Limb (tissue), 2 donors: ENCODE measurements at regions not wholly inside any gene's neighbourhood (a gene's known extent, or its start where the extent isn't known, plus 50 kb on each side); places are given as distances from the start of the nearest gene placed in this dataset.

ENCODE experiments used
- DNase-seq, 2 donors: peaks; one replicate each; pipeline ENCODE4 v3.0.0-alpha.2; 2016; ENCODE audit errors: extremely low spot score in 2 of 2

- no peak for DNase-seq
Observed at GRCh38 chr5:68407311-68408239, 192.0 kb downstream of the PIK3R1 start.

- no peak for DNase-seq
Observed at GRCh38 chr5:68408345-68408871, 192.9 kb downstream of the PIK3R1 start.

- DNase-seq = no peak
Observed at GRCh38 chr5:68409259-68409658, 193.7 kb downstream of the PIK3R1 start.

GRCh38 chr5:68411161-68411560 lies 195.6 kb downstream of the PIK3R1 start:
- DNase-seq = no peak

GRCh38 chr5:68415177-68416085 lies 199.9 kb downstream of the PIK3R1 start:
- no peak for DNase-seq

GRCh38 chr5:68416714-68417113 lies 201.2 kb downstream of the PIK3R1 start:
- no peak for DNase-seq

- no peak for DNase-seq
Observed at GRCh38 chr5:68418201-68418600, 202.6 kb downstream of the PIK3R1 start.

- no peak for DNase-seq
Observed at GRCh38 chr5:68418680-68419079, 203.1 kb downstream of the PIK3R1 start.

- DNase-seq = no peak
Observed at GRCh38 chr5:68419081-68419636, 203.6 kb downstream of the PIK3R1 start.

GRCh38 chr5:68419637-68420452 lies 204.3 kb downstream of the PIK3R1 start:
- DNase-seq = no peak

- DNase-seq = peak in 1 of 2 donors; percentile 38
Observed at GRCh38 chr5:68420476-68421344, 205.2 kb downstream of the PIK3R1 start.

GRCh38 chr5:68421485-68422220 lies 206.1 kb downstream of the PIK3R1 start:
- no peak for DNase-seq

- no peak for DNase-seq
Observed at GRCh38 chr5:68423154-68423811, 207.7 kb downstream of the PIK3R1 start.

- no peak for DNase-seq
Observed at GRCh38 chr5:68424799-68425537, 209.4 kb downstream of the PIK3R1 start.

GRCh38 chr5:68426586-68426985 lies 211.0 kb downstream of the PIK3R1 start:
- no peak for DNase-seq

- DNase-seq = no peak
Observed at GRCh38 chr5:68428231-68428811, 212.8 kb downstream of the PIK3R1 start.

- DNase-seq = no peak
Observed at GRCh38 chr5:68429510-68429909, 214.0 kb downstream of the PIK3R1 start.
